ENCODE measurements at regions not wholly inside any gene's neighbourhood (a gene's known extent, or its start where the extent isn't known, plus 50 kb on each side); places are given as distances from the start of the nearest gene placed in this dataset.

DNA sequence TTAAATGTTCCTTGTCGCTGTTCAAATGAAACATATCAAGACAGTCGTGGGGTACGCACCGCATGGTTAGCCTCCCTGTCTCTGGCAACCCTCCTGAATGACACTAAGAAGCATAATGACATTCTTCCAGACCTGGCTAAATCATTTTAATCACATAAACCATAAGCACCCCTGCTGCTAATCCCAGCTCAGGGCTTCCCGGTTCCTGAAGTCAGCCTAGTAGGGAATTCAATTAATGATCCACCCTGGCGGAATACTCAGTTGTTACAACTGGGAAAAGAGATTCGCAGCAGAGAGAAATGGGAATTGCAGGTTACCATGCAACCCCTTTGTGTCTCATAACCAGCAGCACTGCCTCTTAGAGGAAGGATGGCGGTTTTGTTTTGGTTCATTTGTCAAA, 200.8 kb upstream of the AGAP1 start:
- FAIRE-seq (no peak), DNase-seq (ENCODE audit: insufficient read length, low spot score) (no peak)
- TF ChIP-seq PAX5 (IDR thresholded peaks at IDR 0.05; ENCODE audit: insufficient read depth, low read length, severe bottlenecking), result no peak
- no peak for TF ChIP-seq POU2F2 (IDR thresholded peaks at IDR 0.05; ENCODE audit: low read depth, low read length)
- no peak for TF ChIP-seq POLR2A (IDR thresholded peaks at IDR 0.05; ENCODE audit: low read depth, low read length)
- no peak for TF ChIP-seq TAF1 (IDR thresholded peaks at IDR 0.05; ENCODE audit: low read depth, low read length)

DNA sequence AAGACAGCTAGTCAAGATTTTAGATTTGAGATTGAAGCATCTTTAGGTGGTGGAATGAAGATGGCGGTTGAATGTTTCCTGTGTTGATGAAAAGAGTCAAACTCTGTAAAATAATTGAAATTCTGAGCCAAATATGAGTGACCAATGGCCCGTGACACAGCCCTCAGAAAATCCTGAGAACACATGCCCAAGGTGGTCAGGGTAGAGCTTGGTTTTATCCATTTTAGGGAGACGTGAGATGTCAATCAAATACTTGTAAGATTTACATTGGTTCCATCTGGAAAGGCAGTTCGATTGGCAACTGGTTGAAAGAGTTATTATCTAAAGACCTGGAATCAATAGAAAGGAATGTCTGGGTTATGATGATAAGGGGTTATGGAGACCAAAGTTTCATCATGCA, 198.0 kb upstream of the AGAP1 start:
- DNase-seq (ENCODE audit: insufficient read length, low spot score) (no peak), FAIRE-seq (no peak)
- no peak for TF ChIP-seq PAX5 (IDR thresholded peaks at IDR 0.05; ENCODE audit: insufficient read depth, low read length, severe bottlenecking)
- no peak for TF ChIP-seq TAF1 (IDR thresholded peaks at IDR 0.05; ENCODE audit: low read depth, low read length)
- TF ChIP-seq SPI1 (IDR thresholded peaks at IDR 0.05; ENCODE audit: low read depth, low read length), result no peak
- no peak for TF ChIP-seq POU2F2 (IDR thresholded peaks at IDR 0.05; ENCODE audit: low read depth, low read length)
- no peak for TF ChIP-seq POLR2A (IDR thresholded peaks at IDR 0.05; ENCODE audit: low read depth, low read length)
- no peak for TF ChIP-seq POLR2AphosphoS5 (IDR thresholded peaks at IDR 0.05; ENCODE audit: low read depth, low read length)

DNA sequence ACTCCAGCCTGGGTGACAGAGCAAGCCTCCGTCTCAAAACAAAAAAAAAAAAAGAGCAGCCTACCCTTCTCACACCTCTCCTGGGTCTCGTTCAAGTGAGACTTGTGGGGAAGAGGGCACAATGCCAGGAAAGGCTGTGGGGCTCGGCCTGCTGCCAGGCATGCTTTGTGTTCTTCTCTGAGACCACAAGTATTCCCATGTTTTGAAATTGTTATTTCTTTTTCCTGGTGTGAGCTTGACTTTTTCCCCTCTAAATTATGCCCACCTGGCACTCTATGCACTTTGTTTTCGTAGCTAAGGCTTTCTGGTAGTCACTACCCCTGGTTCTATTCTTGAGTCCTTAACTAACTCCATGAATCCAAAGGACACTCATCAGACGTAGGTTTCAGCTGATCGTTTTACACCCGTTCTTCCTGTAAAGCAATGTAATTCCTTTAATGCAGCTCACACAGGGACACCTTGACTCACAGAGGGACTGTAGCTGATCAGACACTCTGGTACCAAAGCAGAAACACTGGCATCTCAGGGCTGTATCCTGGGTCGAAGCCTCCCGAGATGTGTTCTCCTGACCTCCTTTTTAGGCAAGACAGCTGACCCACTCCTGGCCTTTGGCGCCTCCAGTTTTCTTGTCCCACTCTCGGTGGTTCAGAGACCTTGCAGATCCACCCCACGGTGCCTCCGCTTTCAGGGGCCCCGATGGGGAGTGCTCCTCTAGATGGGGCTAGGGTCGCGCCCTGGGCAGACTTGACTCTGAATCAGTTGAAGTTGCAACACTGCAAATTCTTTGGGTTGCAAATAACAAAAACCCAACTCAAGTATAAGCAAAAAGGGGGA, 193.3 kb upstream of the AGAP1 start:
- TF ChIP-seq TAF1 (IDR thresholded peaks at IDR 0.05; ENCODE audit: low read depth, low read length) (no peak), PAX5 (IDR thresholded peaks at IDR 0.05; ENCODE audit: insufficient read depth, low read length, severe bottlenecking) (no peak), POLR2A (IDR thresholded peaks at IDR 0.05; ENCODE audit: low read depth, low read length) (no peak), SPI1 (IDR thresholded peaks at IDR 0.05; ENCODE audit: low read depth, low read length) (no peak)
- no peak for DNase-seq (ENCODE audit: insufficient read length, low spot score)
- FAIRE-seq, result no peak

DNA sequence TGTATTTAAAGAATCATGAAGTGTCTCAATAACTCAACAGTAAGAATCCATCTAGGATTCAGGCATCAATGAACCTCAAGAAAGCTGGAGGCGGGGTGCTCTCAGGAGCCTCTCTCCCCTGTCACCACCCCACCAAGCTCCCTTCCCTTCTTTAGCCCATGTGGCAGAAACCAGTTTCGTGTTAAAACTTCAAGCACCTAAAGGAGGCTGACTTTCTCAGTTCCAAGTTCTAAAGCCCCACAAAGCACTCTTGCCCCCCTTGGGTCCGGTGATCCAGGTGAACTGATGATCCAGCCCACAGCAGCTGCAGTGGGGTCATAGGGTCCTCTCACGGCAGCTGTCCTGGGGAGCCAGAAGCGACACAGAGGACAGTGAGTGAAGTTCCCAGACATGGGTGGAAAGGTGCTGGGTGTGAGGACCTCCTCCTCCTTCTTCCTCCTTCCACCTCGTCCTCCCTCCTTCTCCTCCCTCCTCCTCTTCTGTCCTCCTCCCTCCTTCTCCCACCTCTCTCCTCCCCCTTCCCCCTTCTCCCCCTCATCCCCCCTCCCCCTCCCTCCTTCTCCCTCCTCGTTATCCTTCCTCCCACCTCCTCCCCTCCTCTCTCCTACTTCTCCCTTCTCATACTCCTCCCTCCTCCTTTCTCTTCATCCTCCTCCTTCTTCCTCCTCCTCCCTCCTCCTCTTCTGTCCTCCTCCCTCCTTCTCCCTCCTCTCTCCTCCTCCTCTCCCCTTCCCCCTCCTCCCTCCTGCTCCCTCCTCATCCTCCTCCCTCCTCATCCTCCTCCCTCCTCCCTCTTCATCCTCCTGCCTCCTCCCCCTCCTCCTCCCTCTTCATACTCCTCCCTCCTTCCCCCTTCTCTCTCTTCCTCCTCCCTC, 192.4 kb upstream of the AGAP1 start:
- DNase-seq (ENCODE audit: insufficient read length, low spot score) (no peak), FAIRE-seq (no peak)
- TF ChIP-seq PAX5 (IDR thresholded peaks at IDR 0.05; ENCODE audit: insufficient read depth, low read length, severe bottlenecking) (no peak), POLR2AphosphoS5 (IDR thresholded peaks at IDR 0.05; ENCODE audit: low read depth, low read length) (no peak), POLR2A (IDR thresholded peaks at IDR 0.05; ENCODE audit: low read depth, low read length) (no peak), SPI1 (IDR thresholded peaks at IDR 0.05; ENCODE audit: low read depth, low read length) (no peak), POU2F2 (IDR thresholded peaks at IDR 0.05; ENCODE audit: low read depth, low read length) (no peak), TAF1 (IDR thresholded peaks at IDR 0.05; ENCODE audit: low read depth, low read length) (no peak)

DNA sequence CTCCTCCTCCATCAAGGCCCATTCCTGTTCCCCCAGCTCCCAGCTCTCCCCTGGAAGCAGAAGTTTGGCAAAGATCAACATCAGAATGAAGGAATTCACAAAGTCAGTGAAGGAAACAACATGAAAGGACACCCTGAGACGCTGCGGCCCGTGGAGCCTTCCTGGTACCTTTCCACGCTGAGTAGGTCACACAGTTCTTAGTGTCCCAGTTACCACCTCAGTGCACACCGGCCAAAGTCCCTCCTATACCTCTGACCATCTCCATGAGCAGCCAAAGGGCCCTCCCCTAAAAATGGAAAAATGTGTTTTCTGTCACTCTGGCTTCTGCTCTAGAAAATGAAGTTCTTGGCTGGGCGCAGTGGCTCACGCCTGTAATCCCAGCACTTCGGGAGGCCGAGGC, 191.6 kb upstream of the AGAP1 start:
- FAIRE-seq, result no peak
- TF ChIP-seq POLR2AphosphoS5 (IDR thresholded peaks at IDR 0.05; ENCODE audit: low read depth, low read length) (no peak), POLR2A (IDR thresholded peaks at IDR 0.05; ENCODE audit: low read depth, low read length) (no peak), POU2F2 (IDR thresholded peaks at IDR 0.05; ENCODE audit: low read depth, low read length) (no peak), PAX5 (IDR thresholded peaks at IDR 0.05; ENCODE audit: insufficient read depth, low read length, severe bottlenecking) (no peak), TAF1 (IDR thresholded peaks at IDR 0.05; ENCODE audit: low read depth, low read length) (no peak), SPI1 (IDR thresholded peaks at IDR 0.05; ENCODE audit: low read depth, low read length) (no peak)
- DNase-seq (ENCODE audit: insufficient read length, low spot score), result no peak

DNA sequence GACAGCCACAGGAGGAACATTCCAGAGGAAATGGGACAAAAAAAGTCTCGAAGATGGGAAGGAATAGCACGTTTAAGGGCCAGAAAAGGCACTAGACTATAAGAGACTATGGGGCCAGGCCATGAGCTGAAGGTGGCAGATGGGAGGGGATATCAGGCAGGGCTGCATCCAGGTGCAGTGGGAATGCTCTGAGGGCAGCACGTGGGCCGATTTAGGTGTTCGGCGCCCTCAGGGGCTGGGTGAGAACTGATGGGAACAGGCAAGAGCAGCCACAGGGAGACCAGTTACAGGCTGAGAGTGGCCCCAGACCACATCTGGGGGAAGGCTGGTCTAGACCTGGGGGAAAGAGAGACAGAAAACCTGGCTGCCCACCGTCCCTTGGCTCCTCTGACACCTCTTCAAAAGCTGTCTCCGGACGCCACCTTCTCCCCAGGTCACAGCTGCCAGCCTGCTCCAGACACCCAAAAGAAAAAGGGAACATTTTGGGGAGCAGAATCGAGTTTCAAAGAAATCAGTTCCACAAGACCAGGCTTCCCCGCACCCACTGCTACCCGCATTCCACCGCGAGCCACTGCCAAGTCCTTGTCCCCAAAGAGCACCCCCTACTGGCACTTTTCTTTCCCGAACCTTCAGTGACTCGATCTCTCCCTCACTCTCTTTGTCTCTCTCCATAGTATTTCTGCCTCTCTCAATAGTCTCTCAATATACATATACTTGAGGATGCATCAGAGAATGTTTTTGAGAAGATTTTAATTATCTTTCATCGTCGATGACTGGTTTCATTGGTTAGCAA, 190.1 kb upstream of the AGAP1 start:
- FAIRE-seq (no peak), DNase-seq (ENCODE audit: insufficient read length, low spot score) (no peak)
- TF ChIP-seq POU2F2 (IDR thresholded peaks at IDR 0.05; ENCODE audit: low read depth, low read length) (no peak), POLR2AphosphoS5 (IDR thresholded peaks at IDR 0.05; ENCODE audit: low read depth, low read length) (no peak), SPI1 (IDR thresholded peaks at IDR 0.05; ENCODE audit: low read depth, low read length) (no peak), TAF1 (IDR thresholded peaks at IDR 0.05; ENCODE audit: low read depth, low read length) (no peak), POLR2A (IDR thresholded peaks at IDR 0.05; ENCODE audit: low read depth, low read length) (no peak), PAX5 (IDR thresholded peaks at IDR 0.05; ENCODE audit: insufficient read depth, low read length, severe bottlenecking) (no peak)

DNA sequence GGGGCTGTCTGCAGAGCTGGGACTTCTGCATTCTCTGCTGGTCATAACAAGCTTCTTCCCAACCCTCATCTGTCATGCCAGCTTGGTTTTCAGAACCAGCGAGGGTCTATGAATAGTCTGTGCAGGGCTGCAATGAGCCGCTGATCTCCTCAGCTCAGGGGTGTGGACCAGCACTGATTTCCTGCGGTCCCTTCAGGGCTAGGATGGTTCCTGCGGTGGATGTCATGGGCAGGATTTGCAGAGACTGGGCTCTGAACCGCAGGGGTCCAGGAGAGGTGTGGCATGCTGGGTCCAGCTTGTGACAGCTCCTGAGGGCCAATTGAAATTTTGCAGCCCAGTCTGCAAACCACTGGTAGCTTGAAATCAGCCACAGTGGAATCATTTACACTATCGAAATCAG, 188.2 kb upstream of the AGAP1 start:
- no peak for DNase-seq (ENCODE audit: insufficient read length, low spot score)

DNA sequence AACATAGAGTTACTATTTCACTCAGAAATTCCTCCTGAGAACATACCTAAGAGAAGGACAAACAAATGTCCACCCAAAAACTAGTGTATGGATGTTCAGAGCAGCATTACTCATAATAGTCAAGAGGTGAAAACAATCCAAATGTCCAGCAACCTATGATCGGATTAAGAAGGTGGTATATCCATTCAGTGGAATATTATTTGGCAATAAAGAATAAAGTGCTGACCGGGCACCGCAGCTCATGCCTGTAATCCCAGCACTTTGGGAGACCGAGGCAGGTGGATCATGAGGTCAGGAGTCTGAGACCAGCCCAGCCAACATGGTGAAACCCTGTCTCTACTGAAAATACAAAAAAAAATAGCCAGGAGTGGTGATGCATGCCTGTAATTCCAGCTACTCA, 182.8 kb upstream of the AGAP1 start:
- DNase-seq (ENCODE audit: insufficient read length, low spot score) (no peak), FAIRE-seq (no peak)
- TF ChIP-seq POLR2A (IDR thresholded peaks at IDR 0.05; ENCODE audit: low read depth, low read length) (no peak), PAX5 (IDR thresholded peaks at IDR 0.05; ENCODE audit: insufficient read depth, low read length, severe bottlenecking) (no peak), TAF1 (IDR thresholded peaks at IDR 0.05; ENCODE audit: low read depth, low read length) (no peak), POU2F2 (IDR thresholded peaks at IDR 0.05; ENCODE audit: low read depth, low read length) (no peak), POLR2AphosphoS5 (IDR thresholded peaks at IDR 0.05; ENCODE audit: low read depth, low read length) (no peak)

More for the DNA sequence above, 188.2 kb upstream of the AGAP1 start:
- no peak for FAIRE-seq
- TF ChIP-seq POU2F2 (IDR thresholded peaks at IDR 0.05; ENCODE audit: low read depth, low read length) (no peak), PAX5 (IDR thresholded peaks at IDR 0.05; ENCODE audit: insufficient read depth, low read length, severe bottlenecking) (no peak), TAF1 (IDR thresholded peaks at IDR 0.05; ENCODE audit: low read depth, low read length) (no peak)

DNA sequence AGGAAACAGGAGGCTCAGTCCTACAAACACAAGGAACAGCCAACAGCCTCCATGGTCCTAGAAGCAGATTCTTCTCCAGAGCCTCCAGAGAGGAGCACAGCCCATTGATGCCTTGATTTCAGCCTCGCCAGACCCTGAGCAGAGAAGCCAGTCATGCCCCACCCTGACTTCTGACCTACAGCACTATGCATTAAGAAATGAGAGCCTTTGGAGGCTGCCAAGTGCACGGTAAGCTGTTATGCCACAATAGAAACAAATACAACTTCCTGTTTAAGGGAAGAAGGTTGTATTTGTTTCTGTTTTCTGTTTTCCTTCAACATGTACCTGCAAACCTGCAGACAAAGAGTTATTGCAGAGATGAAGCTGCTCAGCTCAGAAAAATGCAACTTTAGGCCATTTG, 181.3 kb upstream of the AGAP1 start:
- no peak for DNase-seq (ENCODE audit: insufficient read length, low spot score)
- FAIRE-seq, result no peak
- TF ChIP-seq TAF1 (IDR thresholded peaks at IDR 0.05; ENCODE audit: low read depth, low read length) (no peak), PAX5 (IDR thresholded peaks at IDR 0.05; ENCODE audit: insufficient read depth, low read length, severe bottlenecking) (no peak), POU2F2 (IDR thresholded peaks at IDR 0.05; ENCODE audit: low read depth, low read length) (no peak), POLR2AphosphoS5 (IDR thresholded peaks at IDR 0.05; ENCODE audit: low read depth, low read length) (no peak), SPI1 (IDR thresholded peaks at IDR 0.05; ENCODE audit: low read depth, low read length) (no peak), POLR2A (IDR thresholded peaks at IDR 0.05; ENCODE audit: low read depth, low read length) (no peak)

Data from GM12891 (cell line).